GM06990 (cell line): ENCODE measurements at regions not wholly inside any gene's neighbourhood (a gene's known extent, or its start where the extent isn't known, plus 50 kb on each side); places are given as distances from the start of the nearest gene placed in this dataset.

Source experiments
- DNase-seq: peaks from one replicate; pipeline ENCODE4 v3.0.0-alpha.2; 2011; ENCODE audit not compliant: insufficient read length; ENCODE audit errors: extremely low read depth
- H3K27me3 ChIP-seq: replicated peaks from 2 replicates; pipeline ENCODE4 v1.6.0; 2011; ENCODE audit warnings: low read length; ENCODE audit not compliant: control insufficient read depth, insufficient read depth
- H3K36me3 ChIP-seq: 2 replicates; pipeline ENCODE4 v1.5.1; 2011; ENCODE audit warnings: low read length; ENCODE audit not compliant: control insufficient read depth, insufficient read depth
- H3K4me3 ChIP-seq: replicated peaks from 2 replicates; pipeline ENCODE4 v1.5.1; 2011; ENCODE audit warnings: low read depth, mild to moderate bottlenecking, control low read depth, low read length
- CTCF ChIP-seq: IDR thresholded peaks from 2 replicates; pipeline ENCODE4 v1.5.1; 2011; ENCODE audit warnings: low read length, control low read depth, mild to moderate bottlenecking, inconsistent platforms; ENCODE audit not compliant: insufficient read depth, poor library complexity, severe bottlenecking

GRCh38 chr13:31441800-31442510 is 242.2 kb downstream of the B3GLCT start:
- no peak for TF ChIP-seq CTCF
- Histone ChIP-seq H3K36me3 (no peaks in the 10 kb centered on the region), H3K27me3 (no peaks in the 10 kb centered on the region; the same call in 1 of the 2 replicates), H3K4me3 (no peak overlapping the region)
- no peak for DNase-seq

GRCh38 chr13:31442571-31442970 is 242.8 kb downstream of the B3GLCT start:
- Histone ChIP-seq H3K4me3 (no peak overlapping the region), H3K36me3 (no peaks in the 10 kb centered on the region), H3K27me3 (no peaks in the 10 kb centered on the region; the same call in 1 of the 2 replicates)
- TF ChIP-seq CTCF: no peak
- no peak for DNase-seq

GRCh38 chr13:31444266-31444856 is 244.6 kb downstream of the B3GLCT start:
- no peak for DNase-seq
- H3K27me3 ChIP-seq: no peaks in the 10 kb centered on the region; the same call in 1 of the 2 replicates
- no peak for TF ChIP-seq CTCF
- no peaks in the 10 kb centered on the region for H3K36me3 ChIP-seq
- no peak overlapping the region for H3K4me3 ChIP-seq

- no peak for DNase-seq
- Histone ChIP-seq H3K4me3 (no peak overlapping the region), H3K27me3 (no peaks in the 10 kb centered on the region), H3K36me3 (no peaks in the 10 kb centered on the region)
- no peak for TF ChIP-seq CTCF
Observed at GRCh38 chr13:31452525-31452924, 252.8 kb downstream of the B3GLCT start.

- Histone ChIP-seq H3K4me3 (no peak overlapping the region), H3K36me3 (no peaks in the 10 kb centered on the region), H3K27me3 (no peaks in the 10 kb centered on the region)
- DNase-seq: no peak
- no peak for TF ChIP-seq CTCF
Observed at GRCh38 chr13:31455581-31455980, 255.8 kb downstream of the B3GLCT start.
